ENCODE measurements at regions not wholly inside any gene's neighbourhood (a gene's known extent, or its start where the extent isn't known, plus 50 kb on each side); places are given as distances from the start of the nearest gene placed in this dataset.

DNA sequence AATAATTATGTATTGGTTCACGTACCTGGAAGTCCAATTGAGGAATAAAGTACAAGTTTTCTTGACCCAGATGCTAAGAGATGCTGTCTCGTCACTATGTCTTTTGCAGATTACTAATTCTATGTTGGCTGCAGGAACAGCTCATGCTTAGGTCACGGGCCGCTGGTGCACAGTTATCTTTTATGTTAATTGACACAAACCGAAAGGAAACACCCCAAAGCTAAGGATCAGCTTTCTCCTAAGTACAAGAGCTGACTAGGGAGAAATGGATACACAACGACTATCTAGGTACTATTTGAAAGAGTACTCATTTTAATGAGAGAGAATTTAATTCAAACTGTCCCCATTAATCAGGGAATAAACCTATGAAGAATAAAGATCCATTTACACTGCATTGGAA is 217.7 kb upstream of the SLC35G4 start:
- H3K27me3 ChIP-seq (ENCODE audit: control insufficient read depth in 1 of 2, insufficient read depth in 2 of 2, low read length in 1 of 2): no peaks in the 10 kb centered on the region
- WGBS, 2 donors: 92 to 93% methylated on average over 6 of the region's 6 CpGs

DNA sequence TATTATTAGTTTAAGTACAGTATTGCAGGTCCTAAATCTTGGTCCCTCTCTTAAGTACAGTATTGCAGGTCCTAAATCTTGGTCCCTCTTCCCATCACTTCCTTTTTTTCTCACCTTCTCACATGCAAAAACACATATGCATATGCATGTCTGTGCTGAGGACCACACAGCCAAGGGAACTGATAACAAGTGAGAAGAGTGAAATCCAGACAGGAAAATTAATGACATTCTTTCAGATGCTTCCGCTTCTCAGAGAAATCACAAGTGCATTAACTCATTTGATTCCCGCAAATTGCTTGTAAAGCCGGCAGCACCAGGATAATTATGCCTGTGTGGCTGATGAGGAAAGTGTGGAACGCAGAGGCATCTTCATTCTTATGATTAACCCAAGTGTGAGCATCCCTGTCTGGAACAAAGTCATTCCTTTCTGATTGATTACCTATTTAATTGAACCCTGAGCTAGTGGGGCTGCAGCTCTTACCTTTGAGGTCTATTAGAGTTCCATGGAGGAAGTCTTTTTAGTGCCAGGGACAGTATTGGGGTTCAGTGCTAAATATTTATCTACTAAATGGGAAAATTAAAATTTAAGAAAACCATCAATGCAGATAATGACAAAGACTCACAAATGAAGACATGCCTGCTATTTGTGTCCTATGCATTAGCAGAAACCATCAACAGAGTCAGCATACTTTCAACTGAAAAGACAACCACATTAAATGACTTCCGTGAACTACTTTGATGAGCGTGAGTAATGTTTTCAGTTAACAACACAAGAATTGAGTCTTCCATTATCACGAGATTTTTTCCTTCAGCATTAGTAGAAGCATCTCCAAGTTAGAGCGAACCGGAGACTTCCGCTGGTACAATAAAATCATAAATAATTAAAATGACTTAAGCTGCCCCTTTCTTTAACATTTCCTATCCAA is 220.4 kb upstream of the SLC35G4 start:
- H3K4me3 ChIP-seq (ENCODE audit: low read length in 2 of 2): no peak overlapping the region
- no peak for DNase-seq
- ATAC-seq (ENCODE audit: low FRiP score): no peak
- 91 to 94% methylated on average over 10 of the region's 10 CpGs for WGBS, 2 donors
- no peaks in the 10 kb centered on the region for H3K36me3 ChIP-seq (ENCODE audit: control insufficient read depth in 1 of 2, insufficient read depth in 2 of 2, low read length in 1 of 2)
- no peaks in the 10 kb centered on the region for H3K9me3 ChIP-seq (ENCODE audit: control insufficient read depth, low read length)
- no peaks in the 10 kb centered on the region for H3K27me3 ChIP-seq (ENCODE audit: control insufficient read depth in 1 of 2, insufficient read depth in 2 of 2, low read length in 1 of 2)
- intact Hi-C loops (cut with DNase I): no loop called here
- no peak overlapping the region for H3K27ac ChIP-seq (ENCODE audit: low read depth in 1 of 2, low read length in 2 of 2)
- H3K4me1 ChIP-seq (ENCODE audit: control insufficient read depth in 1 of 2, insufficient read depth in 2 of 2, low read length in 2 of 2): no peaks in the 10 kb centered on the region

More for the DNA sequence above, 217.7 kb upstream of the SLC35G4 start:
- intact Hi-C loops (cut with DNase I): no loop called here
- ATAC-seq (ENCODE audit: low FRiP score) (no peak), DNase-seq (no peak)
- Histone ChIP-seq H3K9me3 (ENCODE audit: control insufficient read depth, low read length) (no peaks in the 10 kb centered on the region), H3K36me3 (ENCODE audit: control insufficient read depth in 1 of 2, insufficient read depth in 2 of 2, low read length in 1 of 2) (no peaks in the 10 kb centered on the region), H3K27ac (ENCODE audit: low read depth in 1 of 2, low read length in 2 of 2) (no peak overlapping the region), H3K4me1 (ENCODE audit: control insufficient read depth in 1 of 2, insufficient read depth in 2 of 2, low read length in 2 of 2) (no peaks in the 10 kb centered on the region), H3K4me3 (ENCODE audit: low read length in 2 of 2) (no peak overlapping the region)

DNA sequence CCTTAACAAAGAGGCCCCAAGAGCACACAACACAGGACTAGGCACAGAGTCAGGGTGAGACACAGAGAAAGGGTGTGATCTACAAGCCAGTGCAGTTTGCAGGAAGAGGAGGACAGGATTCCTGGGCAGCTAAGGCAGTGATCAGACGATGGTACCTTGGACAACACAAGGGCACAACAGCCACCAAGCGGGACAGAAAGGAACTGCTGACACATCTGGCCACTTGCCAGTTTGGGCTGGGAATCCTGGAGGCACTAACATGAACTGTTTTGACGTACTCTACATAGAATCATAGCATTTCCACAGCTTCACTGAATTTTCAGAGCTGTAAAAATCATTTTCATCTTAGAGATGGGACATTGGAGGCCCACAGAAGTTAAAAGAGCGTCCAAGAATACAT is 221.5 kb upstream of the SLC35G4 start:
- Histone ChIP-seq H3K27ac (ENCODE audit: low read depth in 1 of 2, low read length in 2 of 2) (no peak overlapping the region), H3K27me3 (ENCODE audit: control insufficient read depth in 1 of 2, insufficient read depth in 2 of 2, low read length in 1 of 2) (no peaks in the 10 kb centered on the region), H3K36me3 (ENCODE audit: control insufficient read depth in 1 of 2, insufficient read depth in 2 of 2, low read length in 1 of 2) (no peaks in the 10 kb centered on the region), H3K4me1 (ENCODE audit: control insufficient read depth in 1 of 2, insufficient read depth in 2 of 2, low read length in 2 of 2) (no peaks in the 10 kb centered on the region), H3K9me3 (ENCODE audit: control insufficient read depth, low read length) (no peaks in the 10 kb centered on the region), H3K4me3 (ENCODE audit: low read length in 2 of 2) (no peak overlapping the region)
- DNase-seq (peak; percentile 78 to 81), ATAC-seq (ENCODE audit: low FRiP score) (peak; percentile 62)
- 33 to 34% methylated on average over 4 of the region's 4 CpGs for WGBS, 2 donors
- intact Hi-C loops (cut with DNase I): no loop called here

DNA sequence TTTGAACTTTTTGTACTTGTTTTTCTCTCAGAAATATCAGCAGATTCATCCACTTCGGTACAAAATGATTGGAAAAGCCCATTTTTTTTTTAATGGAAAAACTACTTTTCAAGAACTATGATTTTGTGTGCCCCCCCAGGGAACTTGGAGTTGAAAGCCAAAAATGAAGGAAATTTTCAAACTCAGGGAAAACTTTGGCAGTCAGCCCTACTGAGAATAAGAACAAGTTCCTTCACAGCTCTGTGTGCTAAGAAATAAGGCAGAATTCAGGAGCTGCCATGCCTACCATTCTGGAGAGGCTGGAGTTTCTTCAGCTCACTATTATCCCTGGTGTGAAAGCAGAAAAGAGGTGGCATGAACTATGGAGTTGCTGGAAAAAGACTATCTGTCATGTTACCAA is 226.0 kb upstream of the SLC35G4 start:
- ATAC-seq (ENCODE audit: low FRiP score) (no peak), DNase-seq (no peak)
- Histone ChIP-seq H3K27ac (ENCODE audit: low read depth in 1 of 2, low read length in 2 of 2) (no peak overlapping the region), H3K27me3 (ENCODE audit: control insufficient read depth in 1 of 2, insufficient read depth in 2 of 2, low read length in 1 of 2) (no peaks in the 10 kb centered on the region), H3K4me3 (ENCODE audit: low read length in 2 of 2) (no peak overlapping the region), H3K9me3 (ENCODE audit: control insufficient read depth, low read length) (no peaks in the 10 kb centered on the region), H3K4me1 (ENCODE audit: control insufficient read depth in 1 of 2, insufficient read depth in 2 of 2, low read length in 2 of 2) (no peaks in the 10 kb centered on the region), H3K36me3 (ENCODE audit: control insufficient read depth in 1 of 2, insufficient read depth in 2 of 2, low read length in 1 of 2) (no peaks in the 10 kb centered on the region)
- 0 to 5% methylated on average over 1 of the region's 1 CpG for WGBS, 2 donors
- intact Hi-C loops (cut with DNase I): no loop called here

- no peak for DNase-seq
- intact Hi-C loops (cut with DNase I): no loop called here
- H3K36me3 ChIP-seq (ENCODE audit: control insufficient read depth in 1 of 2, insufficient read depth in 2 of 2, low read length in 1 of 2): no peaks in the 10 kb centered on the region
- no peaks in the 10 kb centered on the region for H3K9me3 ChIP-seq (ENCODE audit: control insufficient read depth, low read length)
- no peak for ATAC-seq (ENCODE audit: low FRiP score)
- 64 to 79% methylated on average over 3 of the region's 3 CpGs for WGBS, 2 donors
- no peak overlapping the region for H3K27ac ChIP-seq (ENCODE audit: low read depth in 1 of 2, low read length in 2 of 2)
- H3K4me1 ChIP-seq (ENCODE audit: control insufficient read depth in 1 of 2, insufficient read depth in 2 of 2, low read length in 2 of 2): no peaks in the 10 kb centered on the region
- H3K27me3 ChIP-seq (ENCODE audit: control insufficient read depth in 1 of 2, insufficient read depth in 2 of 2, low read length in 1 of 2): no peaks in the 10 kb centered on the region
- H3K4me3 ChIP-seq (ENCODE audit: low read length in 2 of 2): no peak overlapping the region
Observed at GRCh38 chr18:11380968-11381367, 228.4 kb upstream of the SLC35G4 start.

DNA sequence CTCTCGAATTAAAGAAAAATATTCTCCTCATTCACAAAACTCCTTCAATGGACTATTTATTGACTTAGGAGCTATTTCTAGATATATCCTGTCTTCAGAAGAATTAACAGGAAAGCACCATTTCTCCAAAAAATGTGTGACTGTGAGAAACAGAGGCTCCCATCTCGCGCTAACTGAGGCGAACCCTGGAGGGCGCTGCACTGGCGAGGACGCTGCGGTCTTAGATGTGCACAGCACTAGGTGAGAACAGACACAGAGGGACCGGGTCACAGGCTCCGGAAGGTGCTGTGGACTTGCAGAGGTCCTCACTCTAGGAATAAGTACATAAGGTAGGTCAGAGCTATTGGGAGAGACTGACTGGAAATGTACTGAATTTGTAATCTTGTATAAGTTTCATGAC is 229.7 kb upstream of the SLC35G4 start:
- WGBS, 2 donors: 90 to 94% methylated on average over 10 of the region's 10 CpGs
- H3K27me3 ChIP-seq (ENCODE audit: control insufficient read depth in 1 of 2, insufficient read depth in 2 of 2, low read length in 1 of 2): no peaks in the 10 kb centered on the region
- no peaks in the 10 kb centered on the region for H3K36me3 ChIP-seq (ENCODE audit: control insufficient read depth in 1 of 2, insufficient read depth in 2 of 2, low read length in 1 of 2)
- DNase-seq (no peak), ATAC-seq (ENCODE audit: low FRiP score) (no peak)
- intact Hi-C loops (cut with DNase I): no loop called here
- no peaks in the 10 kb centered on the region for H3K4me1 ChIP-seq (ENCODE audit: control insufficient read depth in 1 of 2, insufficient read depth in 2 of 2, low read length in 2 of 2)
- H3K27ac ChIP-seq (ENCODE audit: low read depth in 1 of 2, low read length in 2 of 2): no peak overlapping the region
- no peak overlapping the region for H3K4me3 ChIP-seq (ENCODE audit: low read length in 2 of 2)
- H3K9me3 ChIP-seq (ENCODE audit: control insufficient read depth, low read length): no peaks in the 10 kb centered on the region

DNA sequence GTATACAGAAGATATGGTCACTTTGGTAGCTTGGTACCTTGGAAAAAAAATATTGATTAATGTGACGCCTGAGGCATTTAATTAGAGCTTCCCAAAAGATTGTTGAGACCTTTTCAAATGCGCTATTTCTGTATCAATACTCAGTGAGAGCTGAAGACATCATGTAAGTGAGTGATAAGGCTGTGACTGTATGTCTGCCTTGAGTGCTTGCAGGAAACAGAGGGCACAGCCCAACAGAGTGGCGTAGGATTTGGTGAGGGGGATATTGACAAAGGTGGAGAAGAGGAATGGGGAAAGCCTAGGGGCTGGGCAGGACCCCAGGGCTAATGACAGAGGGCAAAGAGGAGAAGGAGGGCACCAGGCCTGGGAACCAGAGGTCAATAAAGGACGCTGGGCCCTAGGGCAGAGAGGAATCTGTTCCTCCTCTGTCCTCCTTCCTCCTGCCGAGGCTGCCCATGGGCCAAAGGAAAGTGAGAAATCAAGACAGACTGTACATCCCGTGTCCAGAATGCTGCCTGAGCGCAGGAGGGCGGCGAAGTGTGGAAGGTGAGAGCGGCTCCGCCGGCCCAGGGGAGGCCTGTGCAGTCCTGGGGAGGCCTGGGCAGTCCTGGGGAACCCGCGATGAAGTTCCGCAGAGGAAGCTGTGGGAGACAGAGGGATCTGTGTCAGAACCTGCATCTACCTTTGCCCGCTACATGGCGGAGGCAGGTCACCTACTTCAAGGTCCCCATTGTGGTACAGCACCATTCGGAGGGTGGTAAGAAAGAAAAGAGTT is 228.6 kb upstream of the PIEZO2 start:
- intact Hi-C loops (cut with DNase I): no loop called here
- Histone ChIP-seq H3K4me3 (ENCODE audit: low read length in 2 of 2) (no peak overlapping the region), H3K9me3 (ENCODE audit: control insufficient read depth, low read length) (no peaks in the 10 kb centered on the region), H3K27ac (ENCODE audit: low read depth in 1 of 2, low read length in 2 of 2) (no peak overlapping the region), H3K4me1 (ENCODE audit: control insufficient read depth in 1 of 2, insufficient read depth in 2 of 2, low read length in 2 of 2) (no peaks in the 10 kb centered on the region), H3K36me3 (ENCODE audit: control insufficient read depth in 1 of 2, insufficient read depth in 2 of 2, low read length in 1 of 2) (no peaks in the 10 kb centered on the region), H3K27me3 (ENCODE audit: control insufficient read depth in 1 of 2, insufficient read depth in 2 of 2, low read length in 1 of 2) (no peaks in the 10 kb centered on the region)
- ATAC-seq (ENCODE audit: low FRiP score) (no peak), DNase-seq (no peak)
- WGBS, 2 donors: 96 to 97% methylated on average over 18 of the region's 18 CpGs

DNA sequence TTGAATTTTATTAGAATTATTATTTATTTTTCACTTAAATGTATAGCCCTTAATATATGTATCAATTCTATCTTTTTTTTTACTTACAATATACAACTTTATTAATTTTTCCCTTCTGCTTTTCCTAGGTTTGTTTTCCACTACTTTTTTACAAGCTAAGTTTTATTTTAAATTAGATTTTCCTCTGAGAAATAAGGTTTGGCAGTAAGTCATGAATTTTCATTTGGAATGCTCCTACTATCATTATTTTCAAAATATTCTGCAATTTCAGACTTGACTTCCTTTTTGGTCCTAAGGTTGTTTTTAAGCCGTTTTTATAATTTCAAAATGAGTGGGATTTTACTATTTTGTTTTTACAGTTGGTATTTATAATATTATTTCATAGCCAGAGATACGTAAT is 222.8 kb upstream of the PIEZO2 start:
- Histone ChIP-seq H3K27me3 (ENCODE audit: control insufficient read depth in 1 of 2, insufficient read depth in 2 of 2, low read length in 1 of 2) (no peaks in the 10 kb centered on the region), H3K9me3 (ENCODE audit: control insufficient read depth, low read length) (no peaks in the 10 kb centered on the region), H3K4me1 (ENCODE audit: control insufficient read depth in 1 of 2, insufficient read depth in 2 of 2, low read length in 2 of 2) (no peaks in the 10 kb centered on the region), H3K4me3 (ENCODE audit: low read length in 2 of 2) (no peak overlapping the region), H3K36me3 (ENCODE audit: control insufficient read depth in 1 of 2, insufficient read depth in 2 of 2, low read length in 1 of 2) (no peaks in the 10 kb centered on the region), H3K27ac (ENCODE audit: low read depth in 1 of 2, low read length in 2 of 2) (no peak overlapping the region)
- WGBS, 2 donors: 57 to 60% methylated on average over 2 of the region's 2 CpGs
- DNase-seq (no peak), ATAC-seq (ENCODE audit: low FRiP score) (no peak)
- intact Hi-C loops (cut with DNase I): no loop called here

DNA sequence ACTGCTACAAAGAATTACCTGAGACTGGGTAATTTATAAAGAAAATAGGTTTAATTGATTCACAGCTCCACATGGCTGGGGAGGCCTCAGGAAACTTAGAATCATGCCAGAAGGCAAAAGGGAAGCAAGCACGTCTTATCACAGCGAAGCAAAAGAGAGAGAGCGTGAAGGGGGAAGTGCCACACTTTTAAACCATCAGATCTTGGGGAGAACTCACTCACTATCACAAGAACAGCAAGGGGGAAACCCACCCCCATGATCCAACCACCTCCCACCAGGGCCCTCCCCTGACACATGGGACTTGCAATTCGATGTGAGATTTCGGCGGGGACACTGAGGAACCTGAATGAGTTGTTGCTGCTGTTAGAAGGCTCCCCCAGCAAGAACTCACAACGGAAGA is 220.2 kb upstream of the PIEZO2 start:
- Histone ChIP-seq H3K9me3 (ENCODE audit: control insufficient read depth, low read length) (no peaks in the 10 kb centered on the region), H3K36me3 (ENCODE audit: control insufficient read depth in 1 of 2, insufficient read depth in 2 of 2, low read length in 1 of 2) (no peaks in the 10 kb centered on the region), H3K27me3 (ENCODE audit: control insufficient read depth in 1 of 2, insufficient read depth in 2 of 2, low read length in 1 of 2) (no peaks in the 10 kb centered on the region), H3K27ac (ENCODE audit: low read depth in 1 of 2, low read length in 2 of 2) (no peak overlapping the region), H3K4me1 (ENCODE audit: control insufficient read depth in 1 of 2, insufficient read depth in 2 of 2, low read length in 2 of 2) (no peaks in the 10 kb centered on the region), H3K4me3 (ENCODE audit: low read length in 2 of 2) (no peak overlapping the region)
- WGBS, 2 donors: 86 to 88% methylated on average over 7 of the region's 7 CpGs
- intact Hi-C loops (cut with DNase I): no loop called here
- ATAC-seq (ENCODE audit: low FRiP score): no peak
- no peak for DNase-seq
